ENCODE measurements at regions not wholly inside any gene's neighbourhood (a gene's known extent, or its start where the extent isn't known, plus 50 kb on each side); places are given as distances from the start of the nearest gene placed in this dataset.

DNA sequence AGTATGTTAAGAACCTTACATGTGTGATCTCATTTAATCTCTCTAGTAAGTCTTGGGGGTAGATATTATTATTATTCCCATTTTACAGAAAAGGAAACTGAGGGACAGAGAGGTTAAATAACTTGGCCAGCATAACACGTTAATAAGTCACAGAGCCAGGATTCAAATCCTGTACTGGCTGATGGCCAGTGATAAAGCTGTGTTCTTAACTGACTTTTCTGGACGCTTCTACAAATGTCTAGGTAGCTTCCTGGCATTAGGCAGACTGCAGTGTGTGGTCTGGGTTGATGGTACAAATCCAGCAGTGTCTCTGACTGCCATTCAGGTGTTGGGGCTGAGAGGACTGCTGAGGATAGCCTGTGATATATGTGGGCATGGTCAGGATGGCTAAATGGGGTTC lies 125.8 kb upstream of the CXCL14 start:
- DNase-seq (no peak), ATAC-seq (no peak)
- no peak overlapping the region for H3K27ac ChIP-seq
- no peaks in the 10 kb centered on the region for H3K27me3 ChIP-seq
- 41 to 51% methylated on average over 2 of the region's 2 CpGs for WGBS, 2 donors
- H3K4me1 ChIP-seq: peaks cover 18% of the 10 kb centered on the region
- no peaks in the 10 kb centered on the region for H3K36me3 ChIP-seq (replicated peaks in 1 of 2; ENCODE audit: insufficient read depth in 1 of 2, low read depth in 2 of 2)
- H3K4me3 ChIP-seq: no peak overlapping the region
- no peaks in the 10 kb centered on the region for H3K9me3 ChIP-seq
- intact Hi-C loops (cut with DNase I): no loop called here
- TF ChIP-seq, protein P1, sequence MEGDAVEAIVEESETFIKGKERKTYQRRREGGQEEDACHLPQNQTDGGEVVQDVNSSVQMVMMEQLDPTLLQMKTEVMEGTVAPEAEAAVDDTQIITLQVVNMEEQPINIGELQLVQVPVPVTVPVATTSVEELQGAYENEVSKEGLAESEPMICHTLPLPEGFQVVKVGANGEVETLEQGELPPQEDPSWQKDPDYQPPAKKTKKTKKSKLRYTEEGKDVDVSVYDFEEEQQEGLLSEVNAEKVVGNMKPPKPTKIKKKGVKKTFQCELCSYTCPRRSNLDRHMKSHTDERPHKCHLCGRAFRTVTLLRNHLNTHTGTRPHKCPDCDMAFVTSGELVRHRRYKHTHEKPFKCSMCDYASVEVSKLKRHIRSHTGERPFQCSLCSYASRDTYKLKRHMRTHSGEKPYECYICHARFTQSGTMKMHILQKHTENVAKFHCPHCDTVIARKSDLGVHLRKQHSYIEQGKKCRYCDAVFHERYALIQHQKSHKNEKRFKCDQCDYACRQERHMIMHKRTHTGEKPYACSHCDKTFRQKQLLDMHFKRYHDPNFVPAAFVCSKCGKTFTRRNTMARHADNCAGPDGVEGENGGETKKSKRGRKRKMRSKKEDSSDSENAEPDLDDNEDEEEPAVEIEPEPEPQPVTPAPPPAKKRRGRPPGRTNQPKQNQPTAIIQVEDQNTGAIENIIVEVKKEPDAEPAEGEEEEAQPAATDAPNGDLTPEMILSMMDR (IDR thresholded peaks at IDR 0.05): no peak
- TF ChIP-seq POLR2A (IDR thresholded peaks at IDR 0.05): no peak

DNA sequence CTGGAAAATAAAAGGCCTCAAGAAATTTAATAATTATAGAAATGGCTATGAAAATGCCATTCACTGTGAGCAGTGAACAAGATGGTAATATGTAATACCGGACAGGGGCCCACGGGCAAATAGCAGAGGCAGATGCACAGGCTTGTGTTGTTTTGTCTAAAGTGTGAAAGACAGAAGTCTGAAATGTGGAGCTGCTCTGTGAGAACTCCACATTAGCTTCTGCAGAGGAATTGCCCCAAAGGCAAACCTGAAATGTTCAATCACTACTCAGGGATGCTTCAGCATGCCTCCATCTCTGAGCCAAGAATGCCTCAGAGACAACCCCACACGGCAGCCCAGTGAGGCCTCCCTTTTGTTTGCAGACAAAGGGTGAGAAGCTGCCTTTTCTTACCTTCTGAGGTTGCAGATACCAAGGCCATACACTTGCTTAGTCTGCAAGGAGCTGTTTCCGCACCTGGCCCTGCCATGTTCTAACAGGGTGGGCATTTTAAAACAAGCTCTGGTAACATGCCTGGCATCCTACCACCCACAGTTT lies 124.3 kb upstream of the CXCL14 start:
- ATAC-seq: no peak
- no peak overlapping the region for H3K27ac ChIP-seq
- no peak for TF ChIP-seq POLR2A (IDR thresholded peaks at IDR 0.05)
- TF ChIP-seq, protein P1 (IDR thresholded peaks at IDR 0.05): no peak

DNA sequence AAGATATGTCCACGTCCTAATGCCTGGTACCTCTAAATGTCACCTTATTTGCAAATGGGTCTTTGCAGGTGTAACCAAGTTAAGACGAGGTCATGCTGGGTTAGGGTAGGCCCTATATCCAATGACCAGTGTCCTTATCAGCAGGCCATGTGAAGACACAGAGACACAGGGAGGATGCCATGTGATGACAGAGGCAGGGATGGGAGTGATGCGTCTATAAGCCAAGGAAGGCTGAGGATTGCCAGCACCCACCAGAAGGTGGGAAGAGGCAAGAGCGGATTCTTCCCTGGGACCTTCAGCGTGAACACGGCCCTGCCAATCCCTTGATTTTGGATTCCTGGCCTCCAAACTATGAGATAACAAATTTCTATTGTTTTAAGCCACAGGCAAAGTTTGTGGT lies 123.4 kb upstream of the CXCL14 start:
- TF ChIP-seq POLR2A (IDR thresholded peaks at IDR 0.05): no peak
- TF ChIP-seq, protein P1 (IDR thresholded peaks at IDR 0.05): no peak

More for the DNA sequence above, 124.3 kb upstream of the CXCL14 start:
- Histone ChIP-seq H3K4me3 (no peak overlapping the region), H3K4me1 (peaks cover 18% of the 10 kb centered on the region), H3K36me3 (replicated peaks in 1 of 2; ENCODE audit: insufficient read depth in 1 of 2, low read depth in 2 of 2) (no peaks in the 10 kb centered on the region), H3K9me3 (no peaks in the 10 kb centered on the region), H3K27me3 (no peaks in the 10 kb centered on the region)
- intact Hi-C loops (cut with DNase I): no loop called here
- no peak for DNase-seq
- WGBS, 2 donors: 64 to 67% methylated on average over 4 of the region's 4 CpGs

DNA sequence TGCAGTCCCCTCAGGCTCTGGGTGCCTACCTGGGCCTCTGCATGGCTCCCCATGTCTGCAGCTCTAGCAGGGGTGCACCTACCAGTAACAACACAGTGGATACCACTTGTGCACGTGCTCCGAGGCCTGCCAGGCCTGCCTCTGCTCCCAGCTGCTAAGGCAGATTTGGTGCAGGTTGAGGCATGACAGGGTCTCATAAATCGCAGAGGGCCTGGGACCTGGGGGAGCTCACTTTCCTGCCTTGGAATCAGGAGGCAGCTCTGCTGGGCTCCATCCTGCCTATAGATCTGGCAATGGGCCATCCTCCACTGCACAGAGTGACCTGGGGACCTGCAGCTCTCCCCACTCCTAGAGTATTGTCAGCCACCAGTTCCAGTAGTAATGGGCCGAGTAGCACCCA lies 121.9 kb upstream of the CXCL14 start:
- no peaks in the 10 kb centered on the region for H3K36me3 ChIP-seq (replicated peaks in 1 of 2; ENCODE audit: insufficient read depth in 1 of 2, low read depth in 2 of 2)
- H3K27ac ChIP-seq: no peak overlapping the region
- no peaks in the 10 kb centered on the region for H3K27me3 ChIP-seq
- H3K4me3 ChIP-seq: no peak overlapping the region
- no peak for TF ChIP-seq POLR2A (IDR thresholded peaks at IDR 0.05)
- TF ChIP-seq, protein P1 (IDR thresholded peaks at IDR 0.05): no peak
- no peak for DNase-seq
- intact Hi-C loops (cut with DNase I): no loop called here
- ATAC-seq: no peak
- peaks cover 13% of the 10 kb centered on the region for H3K4me1 ChIP-seq
- no peaks in the 10 kb centered on the region for H3K9me3 ChIP-seq
- 76 to 89% methylated on average over 2 of the region's 4 CpGs for WGBS, 2 donors

More for the DNA sequence above, 123.4 kb upstream of the CXCL14 start:
- Histone ChIP-seq H3K4me3 (no peak overlapping the region), H3K4me1 (peaks cover 18% of the 10 kb centered on the region), H3K9me3 (no peaks in the 10 kb centered on the region), H3K27me3 (no peaks in the 10 kb centered on the region), H3K36me3 (replicated peaks in 1 of 2; ENCODE audit: insufficient read depth in 1 of 2, low read depth in 2 of 2) (no peaks in the 10 kb centered on the region), H3K27ac (no peak overlapping the region)
- 88 to 89% methylated on average over 6 of the region's 6 CpGs for WGBS, 2 donors
- ATAC-seq (no peak), DNase-seq (no peak)
- intact Hi-C loops (cut with DNase I): no loop called here

DNA sequence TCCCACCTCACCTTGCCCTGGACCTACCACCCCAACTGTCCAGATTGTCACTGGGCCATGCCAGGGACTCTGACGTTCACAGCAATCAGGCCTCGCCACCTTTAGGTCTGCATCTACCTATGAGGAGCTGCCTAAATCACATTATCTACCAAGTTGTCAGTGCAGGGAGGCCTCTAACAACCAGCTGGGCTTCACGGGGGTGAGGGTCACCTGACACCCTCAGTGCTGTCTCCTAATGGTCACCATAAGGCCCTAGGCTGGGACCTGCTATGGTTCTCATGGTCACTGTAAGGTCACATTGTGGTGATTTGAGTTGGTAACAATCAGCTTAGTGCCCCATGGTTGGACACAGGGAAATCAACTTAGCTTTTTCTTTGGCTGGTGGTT lies 119.2 kb upstream of the CXCL14 start:
- intact Hi-C loops (cut with DNase I): no loop called here
- ATAC-seq (no peak), DNase-seq (no peak)
- H3K4me1 ChIP-seq: no peaks in the 10 kb centered on the region
- no peak overlapping the region for H3K27ac ChIP-seq
- H3K27me3 ChIP-seq: no peaks in the 10 kb centered on the region
- H3K9me3 ChIP-seq: no peaks in the 10 kb centered on the region
- H3K4me3 ChIP-seq: no peak overlapping the region
- no peaks in the 10 kb centered on the region for H3K36me3 ChIP-seq (replicated peaks in 1 of 2; ENCODE audit: insufficient read depth in 1 of 2, low read depth in 2 of 2)
- 67 to 75% methylated on average over 3 of the region's 3 CpGs for WGBS, 2 donors
- TF ChIP-seq, protein P1 (IDR thresholded peaks at IDR 0.05): no peak
- no peak for TF ChIP-seq POLR2A (IDR thresholded peaks at IDR 0.05)

Measured in body of pancreas (tissue), 4 donors.